HepG2 (cell line): ENCODE measurements at regions not wholly inside any gene's neighbourhood (a gene's known extent, or its start where the extent isn't known, plus 50 kb on each side); places are given as distances from the start of the nearest gene placed in this dataset.

ENCODE experiments used
- ATAC-seq: fragments of 200-7000 bp; cut with Tn5 transposase; 3 replicates; pipeline ENCODE4 v1.9.1; 2020; ENCODE audit warnings: mild to moderate bottlenecking, moderate library complexity
- BruUV-seq: library from RNA; stranded (reverse); fragments of 400-500 nt; replicated peaks from 2 replicates; lab custom pipeline; 2021; lab: Mats Ljungman, UMichigan
- CTCF ChIA-PET: fragments of 300-600 bp; formaldehyde crosslinking; extraction: SDS; loops from one replicate; lab custom pipeline; 2021; ENCODE audit warnings: low total read pairs, inconsistent platforms, low intra/inter-chr PET ratio; lab: Yijun Ruan, JAX
- POLR2A ChIA-PET: fragments of 350-600 bp; sonication (Branson Sonifier 250); formaldehyde crosslinking; loops from one replicate; lab custom pipeline; 2020; ENCODE audit warnings: antibody characterized with exemption, inconsistent platforms; lab: Yijun Ruan, JAX
- DNase-seq: peaks from one replicate; pipeline ENCODE4 v3.0.0-alpha.2; 2015; ENCODE audit warnings: low spot score
- FAIRE-seq: peaks from 3 replicates; lab custom pipeline; 2011; peaks lifted over from hg19 to GRCh38; lab: Jason Lieb, UNC
- H2AFZ ChIP-seq: one replicate; pipeline ENCODE4 v1.6.1; 2011; ENCODE audit warnings: low read length, inconsistent platforms
- H3K27ac ChIP-seq: fragments of 300-600 bp; 3 replicates; pipeline ENCODE4 v1.8.0; 2011; ENCODE audit warnings: mixed run types, mild to moderate bottlenecking, mixed read lengths, low read length, inconsistent platforms; ENCODE audit not compliant: insufficient read depth; ENCODE audit errors: extremely low read length
- H3K27me3 ChIP-seq, 2 experiments: fragments of 200-600 bp in 1 of 2; 2 replicates in 1 of 2; 3 replicates in 1 of 2; pipeline versions ENCODE4 v1.6.0 to v1.8.0; 2011; ENCODE audit warnings: low read length in 2 of 2, mild to moderate bottlenecking in 2 of 2, moderate library complexity in 2 of 2, inconsistent platforms in 1 of 2; ENCODE audit not compliant: insufficient read depth in 2 of 2, control insufficient read depth in 1 of 2
- H3K36me3 ChIP-seq, 2 experiments: fragments of 200-600 bp in 1 of 2; replicated peaks in 1 of 2; 2 replicates in 1 of 2; 3 replicates in 1 of 2; pipeline versions ENCODE4 v1.5.1 to v1.8.0; 2011; ENCODE audit warnings: low read length in 2 of 2, inconsistent platforms in 1 of 2; ENCODE audit not compliant: insufficient read depth in 2 of 2, control insufficient read depth in 1 of 2
- H3K4me1 ChIP-seq: 2 replicates; pipeline ENCODE4 v1.5.1; 2012; ENCODE audit warnings: low read length, inconsistent platforms; ENCODE audit not compliant: insufficient read depth
- H3K4me2 ChIP-seq: 2 replicates; pipeline ENCODE4 v1.6.0; 2011; ENCODE audit warnings: low read depth, low read length, inconsistent platforms
- H3K4me3 ChIP-seq, 3 experiments: fragments of 200-600 bp in 1 of 3; sonication (generic), shearing (Covaris generic) in 1 of 3; replicated peaks in 1 of 3; 2 replicates each; pipeline ENCODE4 v1.5.1; 2011 to 2016; ENCODE audit warnings: low read length in 3 of 3, inconsistent platforms in 2 of 3, low read depth in 2 of 3, mild to moderate bottlenecking in 2 of 3, control low read depth in 1 of 3, mixed read lengths in 1 of 3; ENCODE audit not compliant: insufficient read depth in 1 of 3
- H3K79me2 ChIP-seq: one replicate; pipeline ENCODE4 v1.6.1; 2011; ENCODE audit warnings: low read length, inconsistent platforms; ENCODE audit not compliant: insufficient read depth
- H3K9ac ChIP-seq: 2 replicates; pipeline ENCODE4 v1.6.0; 2011; ENCODE audit warnings: mild to moderate bottlenecking, low read depth, low read length, inconsistent platforms; ENCODE audit not compliant: insufficient read depth
- H3K9me3 ChIP-seq: 2 replicates; pipeline ENCODE4 v1.5.1; 2012; ENCODE audit warnings: mild to moderate bottlenecking, low read length
- H4K20me1 ChIP-seq: 2 replicates; pipeline ENCODE4 v1.6.0; 2011; ENCODE audit warnings: inconsistent platforms, mild to moderate bottlenecking, low read length, moderate library complexity; ENCODE audit not compliant: insufficient read depth
- E2F2 ChIP-seq: sonication (generic); formaldehyde crosslinking; IDR thresholded peaks from 2 replicates; pipeline ENCODE4 v1.4.0; 2020; ENCODE audit warnings: missing genetic modification reagents, borderline replicate concordance
- MAZ ChIP-seq, 2 experiments: sonication (generic) in 1 of 2; formaldehyde crosslinking in 1 of 2; IDR thresholded peaks; 2 replicates each; pipeline versions ENCODE4 v1.5.0 to v1.6.1; 2012 to 2020; ENCODE audit warnings: low read depth in 2 of 2, mild to moderate bottlenecking in 2 of 2, borderline replicate concordance in 1 of 2, improper control_type of control experiment in 1 of 2, low read length in 1 of 2, missing genetic modification reagents in 1 of 2, moderate library complexity in 1 of 2
- NFKB2 ChIP-seq: sonication (generic); formaldehyde crosslinking; IDR thresholded peaks from 2 replicates; pipeline ENCODE4 v1.4.0; 2020; ENCODE audit warnings: missing genetic modification reagents, borderline replicate concordance
- POGZ ChIP-seq: sonication (generic); formaldehyde crosslinking; IDR thresholded peaks from 2 replicates; pipeline ENCODE4 v1.4.0; 2020; ENCODE audit warnings: mild to moderate bottlenecking, missing genetic modification reagents
- SP5 ChIP-seq: IDR thresholded peaks from 2 replicates; pipeline ENCODE4 v1.6.1; 2016; ENCODE audit warnings: low read depth, borderline replicate concordance
- SSRP1 ChIP-seq: IDR thresholded peaks from 2 replicates; pipeline ENCODE4 v1.6.1; 2016; ENCODE audit warnings: control low read depth
- TAF1 ChIP-seq: sonication (generic); formaldehyde crosslinking; IDR thresholded peaks from 2 replicates; pipeline ENCODE4 v1.4.0; 2020; ENCODE audit warnings: missing genetic modification reagents
- TOE1 ChIP-seq: sonication (generic); formaldehyde crosslinking; IDR thresholded peaks from 2 replicates; pipeline ENCODE4 v1.4.0; 2020; ENCODE audit warnings: mild to moderate bottlenecking, missing genetic modification reagents
- ZNF362 ChIP-seq: sonication (generic); formaldehyde crosslinking; IDR thresholded peaks from 2 replicates; pipeline ENCODE4 v1.4.0; 2020; ENCODE audit warnings: missing genetic modification reagents, mild to moderate bottlenecking, borderline replicate concordance
- ZNF501 ChIP-seq: sonication (generic); formaldehyde crosslinking; IDR thresholded peaks from 2 replicates; pipeline ENCODE4 v1.5.1; 2020; ENCODE audit warnings: mild to moderate bottlenecking, moderate library complexity, missing genetic modification reagents
- ZSCAN31 ChIP-seq: sonication (generic); formaldehyde crosslinking; IDR thresholded peaks from 2 replicates; pipeline ENCODE4 v1.5.0; 2020; ENCODE audit warnings: low read depth, mild to moderate bottlenecking, missing genetic modification reagents
- WGBS: methylation state at CpG from one replicate; pipeline ENCODE4 v1.1.6; 2017; ENCODE audit warnings: low lambda C conversion rate; 5-methylcytosine and 5-hydroxymethylcytosine counted together
- in situ Hi-C: cut with HindIII; loops from 2 replicates; pipeline ENCODE4 v1.10.0; 2017; ENCODE audit warnings: low pct_unique_long_range_greater_than_20kb; ENCODE audit not compliant: extremely low pct_ligation_motif_present
- intact Hi-C: fragments of 100-400 bp; cut with micrococcal nuclease; formaldehyde crosslinking; loops from one replicate; pipeline ENCODE4 v1.10.0; 2022; ENCODE audit not compliant: unreplicated experiment

GRCh38 chr20:39699166-39699725 is 737.1 kb downstream of the DHX35 start:
- Histone ChIP-seq H4K20me1 (no peaks in the 10 kb centered on the region), H3K4me2 (no peak overlapping the region), H3K79me2 (no peaks in the 10 kb centered on the region), H3K27ac (no peak overlapping the region), H2AFZ (no peak overlapping the region), H3K9ac (no peak overlapping the region), H3K9me3 (peaks cover 94% of the 10 kb centered on the region), H3K4me1 (no peaks in the 10 kb centered on the region), H3K36me3 (no peaks in the 10 kb centered on the region), H3K27me3 (no peaks in the 10 kb centered on the region), H3K4me3 (no peak overlapping the region)
- ChIA-PET CTCF (no interaction called here), POLR2A (no interaction called here)
- no TSS peak for BruUV-seq
- 11% methylated on average over 2 of the region's 2 CpGs for WGBS
- TF ChIP-seq NFKB2 = no peak
- TF ChIP-seq POGZ (CRISPR knock-in tag) = no peak
- no peak for TF ChIP-seq ZNF501
- TF ChIP-seq TOE1 (CRISPR knock-in tag) = no peak
- TF ChIP-seq SSRP1 (CRISPR knock-in tag) = no peak
- no peak for TF ChIP-seq MAZ (IDR thresholded peaks at IDR 0.05; ENCODE audit: borderline replicate concordance, low read depth, low read length)
- no peak for TF ChIP-seq MAZ (CRISPR knock-in tag; IDR thresholded peaks at IDR 0.05; ENCODE audit: low read depth)
- TF ChIP-seq ZSCAN31 (CRISPR knock-in tag) = no peak
- no peak for TF ChIP-seq TAF1 (CRISPR knock-in tag)
- no peak for TF ChIP-seq E2F2
- no peak for TF ChIP-seq ZNF362 (CRISPR knock-in tag)
- no peak for TF ChIP-seq SP5 (CRISPR knock-in tag)
- FAIRE-seq = no peak
- in situ Hi-C loops = no loop called here
- no peak for DNase-seq
- ATAC-seq = no peak
- intact Hi-C loops = no loop called here
